Caco-2 (cell line): ENCODE measurements at regions not wholly inside any gene's neighbourhood (a gene's known extent, or its start where the extent isn't known, plus 50 kb on each side); places are given as distances from the start of the nearest gene placed in this dataset.

ENCODE experiments used
- BruUV-seq: library from RNA; stranded (reverse); fragments of 400-500 nt; replicated peaks from 2 replicates; lab custom pipeline; 2021; lab: Mats Ljungman, UMichigan
- CTCF ChIA-PET: fragments of 300-600 bp; sonication (Branson Sonifier 250); formaldehyde crosslinking; loops from one replicate; lab custom pipeline; 2022; ENCODE audit warnings: antibody characterized with exemption; lab: Charles Lee
- POLR2A ChIA-PET: fragments of 300-600 bp; sonication (Branson Sonifier 250); formaldehyde crosslinking; loops from one replicate; lab custom pipeline; 2022; ENCODE audit warnings: antibody characterized with exemption; lab: Charles Lee
- DNase-seq, 2 experiments: peaks; one replicate each; pipeline versions ENCODE4 v3.0.0 to v3.0.0-alpha.2; 2020 to 2022
- H3K27me3 ChIP-seq: replicated peaks from 2 replicates; pipeline ENCODE4 v1.6.0; 2011; ENCODE audit warnings: low read length; ENCODE audit not compliant: control insufficient read depth, insufficient read depth
- H3K36me3 ChIP-seq: 2 replicates; pipeline ENCODE4 v1.5.1; 2011; ENCODE audit warnings: low read length; ENCODE audit not compliant: control insufficient read depth, insufficient read depth
- H3K4me1 ChIP-seq: fragments of 250-450 bp; sonication (Bioruptor Pico); 2 replicates; pipeline ENCODE4 v1.5.1; 2020; ENCODE audit warnings: mild to moderate bottlenecking
- H3K4me3 ChIP-seq: 2 replicates; pipeline ENCODE4 v1.5.1; 2011; ENCODE audit warnings: low read depth, mild to moderate bottlenecking, control low read depth, low read length
- H3K9me3 ChIP-seq: fragments of 250-450 bp; sonication (Bioruptor Pico); 2 replicates; pipeline ENCODE4 v1.5.1; 2020; ENCODE audit warnings: mild to moderate bottlenecking, moderate library complexity
- H3K27ac Mint-ChIP-seq: one replicate; pipeline ENCODE4 v1.8.0; 2022; ENCODE audit warnings: mixed read lengths; ENCODE audit not compliant: unreplicated experiment
- H3K27me3 Mint-ChIP-seq: one replicate; pipeline ENCODE4 v1.8.0; 2022; ENCODE audit warnings: mixed read lengths; ENCODE audit not compliant: insufficient read depth, unreplicated experiment
- H3K36me3 Mint-ChIP-seq: one replicate; pipeline ENCODE4 v1.8.0; 2022; ENCODE audit warnings: mild to moderate bottlenecking, mixed read lengths; ENCODE audit not compliant: insufficient read depth, unreplicated experiment
- H3K4me1 Mint-ChIP-seq: one replicate; pipeline ENCODE4 v1.8.0; 2022; ENCODE audit warnings: low read depth, mixed read lengths; ENCODE audit not compliant: unreplicated experiment
- H3K4me3 Mint-ChIP-seq: one replicate; pipeline ENCODE4 v1.8.0; 2022; ENCODE audit warnings: mild to moderate bottlenecking, moderate library complexity, mixed read lengths; ENCODE audit not compliant: unreplicated experiment
- H3K9me3 Mint-ChIP-seq: one replicate; pipeline ENCODE4 v1.8.0; 2022; ENCODE audit warnings: mixed read lengths; ENCODE audit not compliant: unreplicated experiment
- CTCF ChIP-seq, 2 experiments: fragments of 200-600 bp in 1 of 2; IDR thresholded peaks; 1 replicate in 1 of 2; 2 replicates in 1 of 2; pipeline versions ENCODE4 v1.5.1 to v1.8.0; 2011 to 2022; ENCODE audit warnings: antibody characterized with exemption in 1 of 2, control low read depth in 1 of 2, inconsistent platforms in 1 of 2, low read depth in 1 of 2, low read length in 1 of 2, mild to moderate bottlenecking in 1 of 2, moderate library complexity in 1 of 2; ENCODE audit not compliant: insufficient read depth in 1 of 2, severe bottlenecking in 1 of 2, unreplicated experiment in 1 of 2
- intact Hi-C: fragments of 100-400 bp; cut with micrococcal nuclease; formaldehyde crosslinking; loops from one replicate; pipeline ENCODE4 v1.10.0; 2022; ENCODE audit not compliant: unreplicated experiment

GRCh38 chr1:56160773-56161315, 418.5 kb downstream of the PLPP3 start:
- H3K27ac Mint-ChIP-seq: no peak overlapping the region
- no peak overlapping the region for H3K4me3 Mint-ChIP-seq
- no peaks in the 10 kb centered on the region for H3K4me1 Mint-ChIP-seq
- H3K9me3 Mint-ChIP-seq: no peaks in the 10 kb centered on the region
- no peaks in the 10 kb centered on the region for H3K4me1 ChIP-seq
- no peaks in the 10 kb centered on the region for H3K27me3 Mint-ChIP-seq
- H3K27me3 ChIP-seq: no peaks in the 10 kb centered on the region
- H3K36me3 Mint-ChIP-seq: no peaks in the 10 kb centered on the region
- BruUV-seq: no TSS peak
- H3K9me3 ChIP-seq: no peaks in the 10 kb centered on the region
- no peak overlapping the region for H3K4me3 ChIP-seq
- ChIA-PET CTCF (no interaction called here), POLR2A (no interaction called here)
- TF ChIP-seq CTCF (IDR thresholded peaks at IDR 0.05; ENCODE audit: insufficient read depth in 1 of 2, low read depth in 1 of 2, low read length in 1 of 2, severe bottlenecking in 1 of 2, unreplicated experiment in 1 of 2): no peak
- H3K36me3 ChIP-seq: no peaks in the 10 kb centered on the region
- intact Hi-C loops: no loop called here
- DNase-seq: no peak

GRCh38 chr1:56156971-56157876, 422.1 kb downstream of the PLPP3 start:
- H3K4me3 ChIP-seq: no peak overlapping the region
- H3K36me3 Mint-ChIP-seq: no peaks in the 10 kb centered on the region
- TF ChIP-seq CTCF (IDR thresholded peaks at IDR 0.05; ENCODE audit: insufficient read depth in 1 of 2, low read depth in 1 of 2, low read length in 1 of 2, severe bottlenecking in 1 of 2, unreplicated experiment in 1 of 2): no peak
- H3K36me3 ChIP-seq: no peaks in the 10 kb centered on the region
- CTCF ChIA-PET: no interaction called here
- DNase-seq: no peak
- no peak overlapping the region for H3K4me3 Mint-ChIP-seq
- no peaks in the 10 kb centered on the region for H3K4me1 ChIP-seq
- no peaks in the 10 kb centered on the region for H3K9me3 Mint-ChIP-seq
- no peaks in the 10 kb centered on the region for H3K9me3 ChIP-seq
- no TSS peak for BruUV-seq
- no peaks in the 10 kb centered on the region for H3K4me1 Mint-ChIP-seq
- no peaks in the 10 kb centered on the region for H3K27me3 Mint-ChIP-seq
- POLR2A ChIA-PET: no interaction called here
- H3K27ac Mint-ChIP-seq: no peak overlapping the region
- intact Hi-C loops: no loop called here
- no peaks in the 10 kb centered on the region for H3K27me3 ChIP-seq

DNA sequence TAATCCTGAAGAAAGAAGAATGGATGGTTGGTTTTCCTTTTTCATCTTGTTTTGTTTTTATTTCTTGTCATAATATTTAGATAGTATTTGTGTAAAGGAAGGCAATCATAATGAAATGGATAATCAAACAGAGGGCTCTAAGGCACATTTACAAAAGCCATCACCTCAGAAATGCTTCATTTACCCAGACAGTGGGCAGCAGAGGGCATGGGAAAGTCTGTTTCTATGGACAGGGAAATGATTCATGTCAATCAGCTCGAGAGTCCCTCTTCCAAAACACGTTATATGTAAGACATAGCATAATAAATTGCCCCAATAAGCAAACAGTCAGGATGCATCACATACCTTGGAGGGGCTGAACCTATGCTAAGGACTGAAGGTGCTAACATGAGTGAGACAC, 426.1 kb downstream of the PLPP3 start:
- no peak for DNase-seq
- Mint-ChIP-seq H3K4me3 (no peak overlapping the region), H3K27ac (no peak overlapping the region), H3K27me3 (no peaks in the 10 kb centered on the region), H3K36me3 (peaks cover 4% of the 10 kb centered on the region), H3K4me1 (no peaks in the 10 kb centered on the region), H3K9me3 (no peaks in the 10 kb centered on the region)
- Histone ChIP-seq H3K4me3 (no peak overlapping the region), H3K4me1 (no peaks in the 10 kb centered on the region), H3K9me3 (no peaks in the 10 kb centered on the region), H3K36me3 (no peaks in the 10 kb centered on the region), H3K27me3 (no peaks in the 10 kb centered on the region)
- no TSS peak for BruUV-seq
- no peak for TF ChIP-seq CTCF (IDR thresholded peaks at IDR 0.05; ENCODE audit: insufficient read depth in 1 of 2, low read depth in 1 of 2, low read length in 1 of 2, severe bottlenecking in 1 of 2, unreplicated experiment in 1 of 2)
- intact Hi-C loops: no loop called here
- ChIA-PET POLR2A (no interaction called here), CTCF (no interaction called here)
